GM23248 (cell line): ENCODE measurements at regions not wholly inside any gene's neighbourhood (a gene's known extent, or its start where the extent isn't known, plus 50 kb on each side); places are given as distances from the start of the nearest gene placed in this dataset.

Experiments
- EZH2 ChIP-seq: fragments of 200-600 bp; sonication (generic); IDR thresholded peaks from 2 replicates; pipeline ENCODE4 v1.6.1; 2018; ENCODE audit warnings: antibody characterized with exemption, mild to moderate bottlenecking; ENCODE audit not compliant: insufficient read depth, poor library complexity, severe bottlenecking
- EZH2phosphoT487 ChIP-seq: fragments of 200-600 bp; sonication (generic); IDR thresholded peaks from 2 replicates; pipeline ENCODE4 v1.6.1; 2018; ENCODE audit warnings: antibody characterized with exemption, moderate library complexity, mild to moderate bottlenecking, low read depth; ENCODE audit not compliant: insufficient read depth

DNA sequence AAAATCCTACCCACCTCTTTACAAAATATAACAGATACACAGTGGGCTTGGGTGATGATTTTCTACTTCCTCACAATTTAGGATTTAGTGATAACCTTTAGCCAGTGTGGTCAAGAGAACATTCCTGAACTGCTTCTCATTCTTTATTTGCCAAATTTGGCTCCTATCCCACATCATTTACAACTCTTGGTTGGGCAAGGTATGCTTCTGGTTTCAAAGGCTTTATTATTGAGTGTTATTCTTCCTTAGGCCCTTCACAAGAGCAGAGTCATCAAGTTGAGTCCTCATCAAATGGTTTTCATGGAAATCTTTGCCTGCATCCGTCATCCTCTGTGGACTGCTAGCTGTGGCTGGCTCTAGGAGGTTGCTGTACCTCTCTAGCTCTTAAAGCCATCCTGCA lies 472.0 kb upstream of the ETAA1 start:
- TF ChIP-seq EZH2phosphoT487 (no peak), EZH2 (no peak)
